Central memory CD8-positive, alpha-beta T cell (primary cell): ENCODE measurements at regions not wholly inside any gene's neighbourhood (a gene's known extent, or its start where the extent isn't known, plus 50 kb on each side); places are given as distances from the start of the nearest gene placed in this dataset.
"Not testable (repeated sequence)": the region's sequence is repeated elsewhere in the genome, so short reads cannot be mapped to it uniquely, and the experiment has no call there.

ENCODE experiments used
- ATAC-seq: fragments of 150-1000 bp; cut with Tn5 transposase; replicated peaks from 2 replicates; pipeline ENCODE4 v1.10.0; 2022; ENCODE audit warnings: mild to moderate bottlenecking, moderate FRiP score, moderate number of reproducible peaks; ENCODE audit not compliant: poor library complexity, severe bottlenecking; ENCODE audit errors: extremely low read depth
- DNase-seq, 2 donors: peaks; one replicate each; pipeline ENCODE4 v3.0.0; 2021; ENCODE audit warnings: low spot score in 2 of 2
- H3K27ac Mint-ChIP-seq: one replicate; pipeline ENCODE4 v1.8.0; 2022; ENCODE audit warnings: low read depth, mild to moderate bottlenecking, moderate library complexity, mixed read lengths
- H3K27me3 Mint-ChIP-seq: one replicate; pipeline ENCODE4 v1.8.0; 2022; ENCODE audit warnings: mixed read lengths
- H3K36me3 Mint-ChIP-seq: one replicate; pipeline ENCODE4 v1.8.0; 2022; ENCODE audit warnings: mild to moderate bottlenecking, moderate library complexity, mixed read lengths; ENCODE audit not compliant: insufficient read depth
- H3K4me1 Mint-ChIP-seq: one replicate; pipeline ENCODE4 v1.8.0; 2022; ENCODE audit warnings: mixed read lengths
- H3K4me3 Mint-ChIP-seq: one replicate; pipeline ENCODE4 v1.8.0; 2022; ENCODE audit warnings: mild to moderate bottlenecking, moderate library complexity, mixed read lengths
- H3K9me3 Mint-ChIP-seq: one replicate; pipeline ENCODE4 v1.8.0; 2022; ENCODE audit warnings: mixed read lengths

- Mint-ChIP-seq H3K27me3 (peaks cover 94% of the 10 kb centered on the region), H3K4me3 (peak overlapping the region; percentile 75), H3K4me1 (peaks cover 47% of the 10 kb centered on the region), H3K9me3 (no peaks in the 10 kb centered on the region), H3K36me3 (peaks cover 27% of the 10 kb centered on the region), H3K27ac (no peak overlapping the region)
- DNase-seq, result no peak
- no peak for ATAC-seq
Observed at GRCh38 chr20:25863536-25864325, 167.1 kb upstream of the ZNF337 start.

- H3K27ac Mint-ChIP-seq, result peak overlapping the region; percentile 62
- H3K27me3 Mint-ChIP-seq, result peaks cover 98% of the 10 kb centered on the region
- peak overlapping the region; percentile 75 for H3K4me3 Mint-ChIP-seq
- peaks cover 27% of the 10 kb centered on the region for H3K36me3 Mint-ChIP-seq
- DNase-seq, result peak; percentile 46 to 69
- not testable (repeated sequence) for H3K9me3 Mint-ChIP-seq, ATAC-seq
- peaks cover 47% of the 10 kb centered on the region for H3K4me1 Mint-ChIP-seq
Observed at GRCh38 chr20:25862967-25863530, 166.4 kb upstream of the ZNF337 start.

GRCh38 chr20:25860531-25861150 is 164.0 kb upstream of the ZNF337 start:
- Mint-ChIP-seq H3K4me1 (peaks cover 45% of the 10 kb centered on the region), H3K27me3 (peaks cover 98% of the 10 kb centered on the region), H3K9me3 (no peaks in the 10 kb centered on the region), H3K4me3 (peak overlapping the region; percentile 75), H3K36me3 (peaks cover 30% of the 10 kb centered on the region), H3K27ac (no peak overlapping the region)
- ATAC-seq, result no peak
- no peak for DNase-seq

- no peaks in the 10 kb centered on the region for H3K9me3 Mint-ChIP-seq
- H3K4me3 Mint-ChIP-seq, result peak overlapping the region; percentile 75
- peaks cover 38% of the 10 kb centered on the region for H3K4me1 Mint-ChIP-seq
- peaks cover 24% of the 10 kb centered on the region for H3K36me3 Mint-ChIP-seq
- peak in 1 of 2 donors; percentile 52 for DNase-seq
- H3K27me3 Mint-ChIP-seq, result peaks cover 93% of the 10 kb centered on the region
- ATAC-seq, result no peak
- H3K27ac Mint-ChIP-seq, result no peak overlapping the region
Observed at GRCh38 chr20:25859649-25860530, 163.2 kb upstream of the ZNF337 start.

- H3K4me1 Mint-ChIP-seq, result peaks cover 43% of the 10 kb centered on the region
- DNase-seq (no peak), ATAC-seq (no peak)
- no peak overlapping the region for H3K27ac Mint-ChIP-seq
- peak overlapping the region; percentile 46 for H3K4me3 Mint-ChIP-seq
- H3K36me3 Mint-ChIP-seq, result peaks cover 25% of the 10 kb centered on the region
- H3K9me3 Mint-ChIP-seq, result no peaks in the 10 kb centered on the region
- peaks cover 93% of the 10 kb centered on the region for H3K27me3 Mint-ChIP-seq
Observed at GRCh38 chr20:25858495-25859425, 162.1 kb upstream of the ZNF337 start.

GRCh38 chr20:25857091-25857788 is 160.6 kb upstream of the ZNF337 start:
- ATAC-seq, H3K9me3 Mint-ChIP-seq, DNase-seq, H3K27ac Mint-ChIP-seq: not testable (repeated sequence)
- peaks cover 91% of the 10 kb centered on the region for H3K27me3 Mint-ChIP-seq
- peak overlapping the region; percentile 46 for H3K4me3 Mint-ChIP-seq
- peaks cover 47% of the 10 kb centered on the region for H3K4me1 Mint-ChIP-seq
- peaks cover 20% of the 10 kb centered on the region for H3K36me3 Mint-ChIP-seq

- no peak overlapping the region for H3K27ac Mint-ChIP-seq
- DNase-seq (no peak), ATAC-seq (no peak)
- H3K9me3 Mint-ChIP-seq, result no peaks in the 10 kb centered on the region
- H3K36me3 Mint-ChIP-seq, result peaks cover 16% of the 10 kb centered on the region
- peaks cover 83% of the 10 kb centered on the region for H3K27me3 Mint-ChIP-seq
- H3K4me1 Mint-ChIP-seq, result peaks cover 42% of the 10 kb centered on the region
- H3K4me3 Mint-ChIP-seq, result no peak overlapping the region
Observed at GRCh38 chr20:25856256-25856884, 159.7 kb upstream of the ZNF337 start.

- not testable (repeated sequence) for ATAC-seq, DNase-seq, H3K9me3 Mint-ChIP-seq, H3K4me3 Mint-ChIP-seq, H3K27ac Mint-ChIP-seq
- Mint-ChIP-seq H3K27me3 (peaks cover 76% of the 10 kb centered on the region), H3K4me1 (peaks cover 34% of the 10 kb centered on the region), H3K36me3 (peaks cover 14% of the 10 kb centered on the region)
Observed at GRCh38 chr20:25855451-25856156, 159.0 kb upstream of the ZNF337 start.

GRCh38 chr20:25854666-25855065 is 158.0 kb upstream of the ZNF337 start:
- Mint-ChIP-seq H3K4me1 (peaks cover 31% of the 10 kb centered on the region), H3K4me3 (peak overlapping the region; percentile 81), H3K27me3 (peaks cover 66% of the 10 kb centered on the region), H3K36me3 (peaks cover 11% of the 10 kb centered on the region)
- not testable (repeated sequence) for H3K9me3 Mint-ChIP-seq, H3K27ac Mint-ChIP-seq, ATAC-seq, DNase-seq

GRCh38 chr20:25853718-25854388 is 157.2 kb upstream of the ZNF337 start:
- H3K27ac Mint-ChIP-seq, result peak overlapping the region; percentile 87
- DNase-seq, result peak in 1 of 2 donors; percentile 51
- peak; percentile 43 for ATAC-seq
- peaks cover 11% of the 10 kb centered on the region for H3K36me3 Mint-ChIP-seq
- not testable (repeated sequence) for H3K9me3 Mint-ChIP-seq
- peak overlapping the region; percentile 81 for H3K4me3 Mint-ChIP-seq
- peaks cover 24% of the 10 kb centered on the region for H3K4me1 Mint-ChIP-seq
- peaks cover 58% of the 10 kb centered on the region for H3K27me3 Mint-ChIP-seq
